HG03460 (cell line): ENCODE measurements at regions not wholly inside any gene's neighbourhood (a gene's known extent, or its start where the extent isn't known, plus 50 kb on each side); places are given as distances from the start of the nearest gene placed in this dataset.
"Not testable (repeated sequence)": the region's sequence is repeated elsewhere in the genome, so short reads cannot be mapped to it uniquely, and the experiment has no call there.

Experiments
- ATAC-seq: cut with Tn5 transposase; IDR thresholded peaks from one replicate; pipeline ENCODE4 v1.9.1; 2021; ENCODE audit not compliant: unreplicated experiment

DNA sequence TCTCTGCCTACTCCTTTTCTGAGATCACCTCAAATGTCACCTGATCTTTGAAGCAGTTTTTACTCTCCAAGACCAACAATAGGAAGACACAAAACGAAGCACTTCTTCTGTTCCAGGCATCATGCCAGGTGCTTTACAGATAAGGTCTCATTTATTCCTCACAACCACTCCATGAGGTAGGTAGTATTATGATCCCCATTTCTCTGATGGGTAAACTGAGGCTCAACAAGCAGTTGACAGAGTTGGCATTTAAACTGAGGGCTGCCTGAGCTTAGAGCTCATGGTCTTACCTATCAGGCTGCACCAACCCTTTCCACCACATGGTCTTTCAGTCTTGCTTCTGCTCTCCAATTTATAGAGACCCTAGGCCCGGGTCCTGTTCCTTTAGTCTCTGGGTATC lies 147.2 kb upstream of the JUN start:
- ATAC-seq = no peak

DNA sequence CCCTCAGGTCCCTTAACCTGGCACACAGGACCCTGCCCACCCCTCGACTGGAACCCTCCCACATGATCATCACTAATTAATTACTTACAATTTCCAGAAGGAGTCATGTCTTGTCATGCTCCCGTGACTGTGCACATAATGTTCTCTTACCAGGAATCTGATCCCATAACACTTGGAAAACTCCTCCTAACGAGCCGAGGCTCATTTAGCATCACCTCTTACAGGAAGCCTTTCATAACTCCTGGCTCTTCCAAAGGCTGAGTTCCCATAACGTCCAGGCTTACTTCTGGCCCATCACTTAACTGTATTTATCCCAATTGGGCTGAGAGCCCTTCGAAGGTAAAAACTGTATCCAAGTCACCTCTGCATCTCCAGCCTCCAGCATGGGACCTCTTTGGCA lies 147.9 kb upstream of the JUN start:
- no peak for ATAC-seq

DNA sequence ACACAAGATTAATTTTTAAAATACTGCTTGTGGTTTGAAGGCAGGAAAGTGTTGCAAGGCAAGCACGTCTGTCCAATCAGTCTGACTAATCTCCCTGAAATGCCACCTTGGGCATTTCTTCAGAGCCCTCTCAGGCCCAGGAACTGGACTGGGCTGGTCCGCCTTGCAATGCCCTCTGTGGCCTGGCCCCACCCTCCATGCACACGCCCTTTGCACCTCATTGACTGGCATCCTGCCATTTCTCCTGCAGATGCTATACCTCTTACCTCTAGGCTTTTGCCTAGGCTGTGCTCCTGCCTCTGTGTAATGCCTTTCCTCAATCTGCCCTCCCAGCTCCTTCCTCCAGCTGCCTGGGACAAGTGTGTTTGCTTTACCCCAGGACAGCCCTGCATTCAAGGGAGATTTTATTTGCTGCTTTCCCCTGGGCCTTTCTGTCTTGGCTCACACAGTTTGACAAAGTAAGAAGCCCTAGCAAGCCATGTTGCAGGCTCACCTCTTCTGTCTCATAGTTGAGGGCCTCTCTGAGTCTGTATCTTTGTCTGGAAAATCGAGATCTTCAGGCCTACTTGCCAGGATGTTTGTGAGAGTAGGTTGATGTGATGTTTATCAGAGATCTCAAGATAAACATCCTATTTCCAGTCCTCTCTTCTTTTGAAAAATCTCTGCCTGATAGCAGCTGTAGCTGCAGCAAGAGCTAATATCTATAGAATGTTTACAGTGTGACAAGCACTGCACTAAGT lies 149.2 kb upstream of the JUN start:
- no peak for ATAC-seq

DNA sequence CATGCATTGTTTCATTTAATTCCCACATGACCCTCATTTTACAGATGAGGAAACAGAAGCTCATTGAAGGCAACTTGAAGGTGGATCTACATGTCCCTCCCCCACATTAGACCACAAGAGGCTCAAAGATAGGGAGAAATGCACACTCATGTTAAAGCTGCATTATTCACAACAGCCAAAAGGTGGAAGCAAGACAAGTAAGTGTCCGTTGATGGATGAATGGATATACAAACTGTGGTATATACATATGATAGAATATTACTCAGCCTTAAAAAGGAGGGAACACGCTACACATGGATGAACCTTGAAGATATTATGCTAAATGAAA lies 149.7 kb upstream of the JUN start:
- no peak for ATAC-seq

DNA sequence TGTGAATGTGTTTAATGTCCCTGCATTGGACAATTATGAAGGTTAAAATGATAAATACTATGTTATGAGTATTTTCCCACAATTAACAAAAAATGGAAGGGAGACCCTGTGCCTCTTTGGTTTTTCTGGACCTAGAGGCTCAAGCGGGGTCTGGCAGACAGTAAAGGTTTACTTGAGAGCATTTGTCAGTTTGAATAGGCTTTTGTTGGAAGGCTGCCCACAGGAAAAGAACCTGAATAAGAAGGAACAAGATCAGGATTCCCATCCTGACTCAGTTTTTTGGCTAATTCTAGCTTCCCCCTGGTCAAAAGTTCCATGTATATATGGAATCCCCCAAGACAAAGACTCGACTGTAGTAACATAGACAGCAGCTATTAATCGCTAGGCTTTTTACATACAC lies 150.9 kb upstream of the JUN start:
- ATAC-seq = no peak

DNA sequence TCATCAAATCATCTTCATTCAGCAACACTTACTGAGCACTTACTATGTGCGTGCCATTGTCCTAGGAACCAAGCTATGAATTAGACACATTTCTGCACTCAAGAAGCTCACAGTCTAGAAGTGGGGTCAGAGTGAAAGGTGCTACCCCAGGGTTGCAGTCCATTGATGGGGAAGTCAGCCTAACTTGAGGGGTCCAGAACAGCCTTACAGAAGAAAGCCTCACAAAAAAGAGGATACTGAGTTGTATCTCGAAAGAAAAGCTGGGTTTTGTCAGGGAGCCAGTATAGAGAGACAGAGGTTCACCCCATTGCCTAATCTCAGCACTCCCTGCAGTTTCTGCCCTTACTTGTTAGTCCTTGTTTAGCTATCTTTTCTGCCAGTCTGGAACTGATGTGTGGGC lies 153.1 kb upstream of the JUN start:
- ATAC-seq = no peak

DNA sequence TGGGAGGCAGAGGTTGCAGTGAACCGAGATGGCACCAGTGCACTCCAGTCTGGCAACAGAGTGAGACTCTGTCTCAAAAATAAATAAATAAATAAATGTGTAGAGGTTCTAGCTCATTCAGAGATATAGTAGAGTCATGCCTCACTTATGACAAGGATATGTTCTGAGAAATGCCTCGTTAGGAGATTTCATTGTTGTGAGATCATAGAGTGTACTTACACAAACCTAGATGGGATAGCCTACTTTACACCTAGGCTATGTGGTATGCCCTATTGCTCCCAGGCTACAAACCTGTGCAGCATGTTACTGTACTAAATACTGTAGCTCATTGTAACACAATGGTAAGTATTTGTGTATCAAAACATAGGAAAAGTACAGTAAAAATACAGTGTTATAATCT lies 155.3 kb upstream of the JUN start:
- ATAC-seq = no peak

DNA sequence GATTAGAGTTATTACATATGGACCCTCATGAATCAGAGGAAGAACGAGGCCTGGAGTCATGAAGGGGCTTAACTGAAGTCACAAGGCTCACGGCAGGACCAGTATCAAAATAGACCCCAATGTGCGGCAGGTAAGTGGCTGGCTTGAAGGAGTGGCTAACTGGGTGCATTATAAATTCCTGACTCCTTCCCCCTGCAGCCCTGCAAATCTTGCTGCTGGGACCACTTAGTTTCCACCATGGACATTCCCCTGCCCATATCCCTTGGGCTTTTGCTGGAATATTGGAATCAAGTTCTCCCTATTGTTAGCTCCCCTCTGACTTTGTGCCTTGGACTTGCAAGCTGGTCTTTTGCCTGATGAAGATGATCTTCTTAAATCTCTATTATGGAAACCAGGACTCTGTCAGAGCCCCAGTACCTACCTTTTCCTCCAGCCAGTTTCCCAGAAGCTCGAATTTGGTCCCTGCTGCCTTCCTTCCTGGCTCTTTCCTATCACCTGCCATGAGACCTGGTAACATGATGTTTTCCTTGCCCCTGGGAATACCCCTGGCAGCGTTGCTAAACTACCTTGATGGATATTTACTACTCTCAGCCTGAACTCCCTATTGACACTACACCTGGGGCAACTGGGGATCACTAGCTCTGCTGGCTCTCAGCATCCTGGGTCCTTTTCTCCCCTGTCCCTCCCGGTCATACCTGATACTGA lies 156.0 kb upstream of the JUN start:
- ATAC-seq = no peak

DNA sequence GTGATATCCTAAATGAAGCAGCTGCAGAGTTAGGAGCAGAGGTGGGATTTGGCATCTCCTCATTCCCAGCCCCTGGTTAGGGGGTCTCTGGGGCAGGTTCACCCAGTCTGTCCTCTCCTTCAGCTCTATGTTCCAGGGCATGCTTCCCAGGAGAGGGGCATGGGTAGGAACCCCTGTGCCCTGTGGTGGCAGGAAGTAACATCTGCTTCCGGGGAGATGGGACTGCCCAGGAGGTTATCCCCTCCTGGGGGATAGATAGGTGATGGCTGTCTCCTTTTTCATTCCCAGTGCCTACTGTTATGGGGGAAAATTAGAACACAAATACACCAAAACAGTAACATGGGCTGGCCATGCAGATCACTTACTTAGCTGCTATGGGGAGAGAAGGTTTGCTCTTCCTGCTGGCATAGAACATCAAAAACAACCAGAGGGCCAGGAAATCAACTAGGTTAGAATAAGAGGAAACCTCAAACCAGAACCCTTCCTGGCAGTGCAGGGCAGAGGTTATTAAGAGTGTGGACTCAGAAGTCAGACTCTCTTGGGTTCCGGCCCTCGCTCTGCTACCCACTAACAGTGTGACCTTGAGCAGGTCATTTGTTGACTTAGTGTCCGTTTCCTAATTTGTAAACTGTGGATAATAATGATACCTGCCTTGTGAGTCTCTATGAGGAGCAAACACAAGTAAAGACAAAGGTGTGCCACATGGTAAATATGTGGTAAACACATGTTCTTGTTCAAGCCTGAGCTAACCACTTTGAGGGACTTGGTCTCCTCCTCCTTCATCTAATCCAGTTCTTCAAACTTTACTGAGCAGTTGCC lies 157.8 kb upstream of the JUN start:
- ATAC-seq = no peak

DNA sequence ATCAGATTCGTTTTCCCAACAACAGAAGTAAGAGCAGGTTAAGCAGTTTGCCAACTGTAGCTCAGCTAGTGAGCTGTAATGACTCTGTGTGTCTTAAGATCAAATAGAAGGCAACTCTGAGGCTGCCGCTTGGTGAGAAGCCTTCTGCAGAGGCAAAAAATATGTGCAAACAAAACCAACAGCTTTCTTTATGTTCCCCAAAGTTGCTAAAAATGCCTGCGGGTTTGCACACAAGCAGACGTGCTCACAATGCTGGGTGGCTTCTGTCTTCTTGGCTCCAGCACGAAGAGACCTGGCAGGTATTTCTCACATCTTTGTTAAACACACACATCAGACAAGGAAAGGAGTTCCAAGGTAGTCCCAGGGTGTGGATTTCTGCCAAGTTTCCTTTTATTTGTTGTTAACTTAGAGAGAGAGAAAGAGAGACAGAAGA lies 158.9 kb upstream of the JUN start:
- ATAC-seq = no peak

DNA sequence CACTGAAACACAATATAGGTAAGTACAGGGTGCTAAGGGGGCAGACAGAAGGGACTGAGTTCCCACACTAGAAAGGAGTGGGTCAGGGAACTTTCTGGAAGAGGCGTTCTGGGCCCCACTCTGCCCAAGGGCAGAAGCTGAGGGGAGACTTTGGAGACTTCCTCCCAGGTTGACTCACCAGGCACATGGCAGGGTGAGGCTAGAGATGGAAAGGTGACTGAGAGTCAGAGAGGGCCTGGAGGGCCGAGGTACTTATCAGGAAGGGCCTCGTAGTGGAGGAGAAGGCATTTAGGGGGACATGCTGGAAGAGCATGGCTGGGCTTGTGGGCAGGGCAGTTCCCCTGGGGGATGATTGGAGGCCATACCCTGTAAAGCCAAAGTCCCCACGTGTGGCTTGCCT lies 159.9 kb upstream of the JUN start:
- ATAC-seq = no peak

DNA sequence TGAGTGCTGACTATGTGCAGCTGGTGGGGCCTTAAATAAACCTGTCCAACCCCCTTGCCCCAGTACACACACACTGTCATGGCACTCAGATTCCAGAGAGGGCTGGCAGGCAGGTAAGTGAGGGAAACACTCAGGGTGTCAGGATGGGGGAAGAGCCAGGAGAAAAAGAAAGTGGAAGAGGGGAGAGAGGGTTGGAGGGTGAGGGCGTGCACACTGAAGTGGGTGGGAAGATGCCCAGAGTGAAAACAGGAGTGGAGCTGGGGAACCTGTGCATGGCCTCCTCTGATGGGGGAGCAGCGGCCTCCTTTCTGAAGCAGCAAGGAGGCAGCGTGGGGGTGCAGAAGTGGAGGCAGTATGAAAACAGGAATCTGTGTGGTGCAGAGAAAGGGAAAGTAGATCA lies 160.6 kb upstream of the JUN start:
- no peak for ATAC-seq

DNA sequence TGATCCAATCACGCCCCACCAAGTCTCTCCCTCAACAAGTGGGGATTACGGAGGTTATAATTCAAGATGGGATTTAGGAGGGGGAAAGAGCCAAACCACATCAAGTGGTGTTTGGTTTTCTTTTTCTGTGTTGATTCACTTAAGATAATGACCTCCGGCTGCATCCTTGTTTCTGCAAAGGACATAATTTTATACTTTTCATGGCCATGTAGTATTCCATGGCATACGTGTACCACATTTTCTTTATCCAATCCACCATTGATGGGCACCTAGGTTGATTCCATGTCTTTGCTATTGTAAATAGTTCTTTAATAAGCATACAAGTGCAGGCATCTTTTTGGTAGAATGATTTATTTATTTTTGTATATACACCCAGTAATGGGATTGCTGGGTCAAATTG lies 162.5 kb upstream of the JUN start:
- ATAC-seq = no peak

DNA sequence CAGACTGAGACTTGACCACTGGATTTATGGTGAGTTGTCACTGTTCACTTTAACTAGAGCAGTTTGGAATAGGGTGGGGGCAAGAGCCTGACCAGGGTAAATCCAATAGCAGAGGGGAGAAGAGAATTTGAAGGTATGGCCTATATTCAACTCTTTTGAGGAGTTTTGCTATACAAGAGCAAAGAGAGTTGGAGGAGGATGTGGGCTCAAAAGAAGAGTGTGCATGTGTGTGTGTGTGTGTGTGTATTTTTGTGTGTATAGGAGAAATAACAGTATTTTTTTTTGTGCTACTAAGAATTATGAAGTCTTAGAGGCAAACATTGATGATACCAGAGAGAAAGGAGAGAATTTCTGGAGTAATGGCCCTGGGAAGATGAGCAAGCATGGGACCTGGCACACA lies 164.8 kb upstream of the JUN start:
- ATAC-seq = no peak

DNA sequence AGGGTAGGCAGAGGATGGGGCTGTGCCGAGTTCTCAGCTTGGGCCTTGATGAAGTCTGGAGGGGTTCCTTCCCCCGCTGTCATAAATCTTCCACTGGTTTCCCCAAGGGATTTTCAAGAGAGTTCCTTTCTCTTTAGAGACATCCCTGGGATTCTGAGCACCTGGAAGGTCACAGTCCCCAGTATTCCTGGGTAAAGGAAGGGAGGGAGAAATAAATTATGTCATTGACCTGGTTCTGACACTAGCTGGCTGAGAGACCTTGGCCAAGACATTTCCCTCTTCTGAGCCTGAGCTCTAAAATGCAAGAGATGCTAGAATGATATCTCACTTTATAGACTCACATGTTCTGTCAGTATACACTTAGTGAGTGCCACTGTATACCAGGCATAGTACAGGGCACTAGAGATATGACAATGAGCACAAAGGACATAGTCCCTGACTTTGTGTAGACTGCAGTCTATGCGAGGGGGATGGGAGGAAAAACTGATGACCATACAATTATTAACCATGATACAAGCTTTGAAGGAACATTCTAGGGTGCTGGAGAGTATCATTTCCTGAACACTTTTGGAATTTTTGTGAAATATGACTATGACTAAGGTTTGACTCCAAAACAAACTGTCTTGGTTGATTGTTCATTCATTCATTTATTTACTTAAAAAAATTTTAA lies 165.8 kb upstream of the JUN start:
- no peak for ATAC-seq

DNA sequence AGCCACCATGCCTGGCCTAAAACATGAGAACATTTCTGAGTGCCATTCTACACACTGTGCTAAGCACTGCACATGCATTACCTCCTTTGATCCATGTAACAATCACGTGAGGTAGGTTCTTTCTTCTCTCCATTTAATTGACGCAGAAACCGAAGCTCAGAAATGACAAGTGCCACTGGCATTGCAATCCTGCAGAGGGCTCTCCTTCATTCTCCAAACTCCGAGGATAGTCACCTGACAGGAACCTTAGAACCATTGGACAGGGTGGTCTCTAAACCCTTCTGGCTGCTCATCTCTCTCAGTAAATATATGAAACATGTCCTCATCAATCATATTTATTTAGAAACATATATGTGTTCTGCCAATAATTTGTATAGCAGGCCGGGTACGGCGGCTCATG lies 167.1 kb upstream of the JUN start:
- ATAC-seq = no peak

DNA sequence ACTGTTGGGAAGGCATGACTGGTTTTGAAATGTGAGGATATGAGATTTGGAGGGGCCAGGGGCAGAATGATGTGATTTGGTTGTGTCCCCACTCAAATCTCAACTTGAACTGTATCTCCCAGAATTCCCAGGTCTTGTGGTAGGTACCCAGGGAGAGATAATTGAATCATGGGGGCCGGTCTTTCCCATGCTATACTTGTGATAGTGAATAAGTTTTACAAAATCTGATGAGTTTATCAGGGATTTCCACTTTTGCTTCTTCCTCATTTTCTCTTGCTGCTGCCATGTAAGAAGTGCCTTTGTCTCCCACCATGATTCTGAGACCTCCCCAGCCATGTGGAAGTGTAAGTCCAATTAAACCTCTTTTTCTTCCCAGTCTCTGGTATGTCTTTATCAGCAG lies 170.1 kb upstream of the JUN start:
- ATAC-seq = not testable (repeated sequence)

DNA sequence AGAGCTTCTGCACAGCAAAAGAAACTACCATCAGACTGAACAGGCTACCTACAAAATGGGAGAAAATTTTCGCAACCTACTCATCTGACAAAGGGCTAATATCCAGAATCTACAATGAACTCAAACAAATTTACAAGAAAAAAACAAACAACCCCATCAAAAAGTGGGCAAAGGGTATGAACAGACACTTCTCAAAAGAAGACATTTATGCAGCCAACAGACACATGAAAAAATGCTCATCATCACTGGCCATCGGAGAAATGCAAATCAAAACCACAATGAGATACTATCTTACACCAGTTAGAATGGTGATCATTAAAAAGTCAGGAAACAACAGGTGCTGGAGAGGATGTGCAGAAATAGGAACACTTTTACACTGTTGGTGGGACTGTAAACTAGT lies 179.4 kb upstream of the JUN start:
- not testable (repeated sequence) for ATAC-seq

DNA sequence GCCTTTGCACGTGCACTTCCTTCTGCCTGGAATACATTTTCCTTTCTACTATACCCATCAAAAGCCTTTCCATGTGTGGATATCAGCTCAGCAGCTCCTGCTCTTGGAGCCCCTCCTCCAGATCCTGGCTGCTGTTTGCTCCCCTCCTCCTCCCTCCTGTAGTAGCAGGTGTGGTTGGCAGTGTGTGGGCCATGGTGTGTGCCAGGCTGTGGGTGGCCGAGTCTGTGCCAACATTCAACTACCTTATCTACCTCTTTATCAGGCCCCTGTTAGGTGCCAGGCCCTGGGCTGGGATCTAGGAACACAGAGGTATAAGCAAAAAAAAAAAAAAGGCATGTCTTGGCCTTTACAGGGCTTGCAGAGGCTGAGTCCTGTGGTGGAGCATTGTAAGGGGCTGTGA lies 180.6 kb upstream of the JUN start:
- ATAC-seq = no peak

DNA sequence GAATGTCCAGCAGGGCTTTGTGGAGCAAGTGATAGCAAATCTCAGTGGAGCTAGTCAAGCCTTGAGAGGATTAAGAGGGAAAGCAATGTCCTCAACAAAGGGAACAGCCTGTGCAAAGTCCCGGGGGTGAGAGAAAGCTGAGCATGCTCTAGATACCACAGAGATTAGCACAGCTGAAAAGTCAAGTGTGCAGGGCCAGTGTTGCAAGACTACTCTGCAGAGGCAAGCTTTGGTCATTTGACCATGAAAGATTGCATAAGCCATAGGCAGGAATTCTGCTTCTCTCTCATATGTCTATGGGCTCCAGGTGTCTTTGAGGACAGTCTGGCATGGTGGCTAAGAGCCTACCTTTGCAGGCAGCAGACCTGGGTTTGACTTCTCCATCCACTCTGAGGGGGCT lies 181.0 kb upstream of the JUN start:
- no peak for ATAC-seq

DNA sequence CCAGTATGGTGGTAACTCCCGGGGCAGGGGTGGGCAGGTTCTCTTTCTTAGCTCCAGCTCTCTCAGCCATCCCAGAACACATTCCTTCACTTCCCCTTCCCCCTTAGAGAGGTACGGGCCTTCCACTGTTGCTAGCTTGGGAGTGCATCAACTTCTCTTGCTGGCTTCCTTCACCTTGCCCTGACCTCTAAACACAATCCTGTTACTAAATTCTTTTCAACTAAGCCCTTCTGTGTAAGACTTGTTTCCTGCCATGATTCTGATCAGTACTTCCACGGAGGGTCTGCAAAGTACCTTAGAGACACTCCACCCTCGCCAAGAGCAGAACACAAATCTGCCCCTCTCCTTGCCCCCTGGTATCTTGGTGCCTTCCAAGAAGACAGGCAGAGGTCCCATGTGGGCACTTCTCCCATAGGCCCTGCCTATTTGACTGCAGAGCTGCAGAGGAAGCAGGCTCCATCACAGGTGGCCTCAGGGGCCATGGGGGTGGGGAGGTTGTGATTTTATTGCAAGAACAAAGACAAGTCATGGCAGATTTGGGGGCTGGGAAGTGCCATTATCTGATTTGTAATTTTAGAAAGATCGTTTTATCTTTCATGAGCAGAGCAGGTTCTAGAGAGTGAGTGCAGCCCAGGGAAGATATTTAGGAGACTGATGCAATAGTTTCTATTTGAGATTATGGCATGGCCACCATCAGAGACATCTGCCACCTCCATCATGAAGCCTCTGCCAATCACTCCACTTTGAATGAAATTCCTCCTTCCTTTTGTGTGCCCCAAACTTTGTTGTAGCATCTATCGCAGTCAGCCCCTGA lies 182.5 kb upstream of the JUN start:
- ATAC-seq = no peak
